AG08395 (cell line): ENCODE measurements at regions not wholly inside any gene's neighbourhood (a gene's known extent, or its start where the extent isn't known, plus 50 kb on each side); places are given as distances from the start of the nearest gene placed in this dataset.

ENCODE experiments used
- DNase-seq: peaks from one replicate; pipeline ENCODE4 v3.0.0; 2012; ENCODE audit warnings: mixed read lengths, low spot score

GRCh38 chr5:23367874-23368273 is 139.5 kb upstream of the PRDM9 start:
- no peak for DNase-seq

- no peak for DNase-seq
Observed at GRCh38 chr5:23353286-23353685, 154.1 kb upstream of the PRDM9 start.

GRCh38 chr5:23352446-23352845 is 155.0 kb upstream of the PRDM9 start:
- no peak for DNase-seq

GRCh38 chr5:23343121-23343520 is 164.3 kb upstream of the PRDM9 start:
- no peak for DNase-seq

GRCh38 chr5:23332650-23333251 is 174.7 kb upstream of the PRDM9 start:
- peak; percentile 1 for DNase-seq

- DNase-seq: no peak
Observed at GRCh38 chr5:23330726-23331125, 176.7 kb upstream of the PRDM9 start.

- DNase-seq: no peak
Observed at GRCh38 chr5:23319901-23320300, 187.5 kb upstream of the PRDM9 start.

GRCh38 chr5:23318960-23319359 is 188.4 kb upstream of the PRDM9 start:
- DNase-seq: no peak

GRCh38 chr5:23318166-23318565 is 189.2 kb upstream of the PRDM9 start:
- DNase-seq: no peak

- no peak for DNase-seq
Observed at GRCh38 chr5:23316060-23316591, 191.3 kb upstream of the PRDM9 start.

GRCh38 chr5:23314827-23315226 is 192.6 kb upstream of the PRDM9 start:
- no peak for DNase-seq

- DNase-seq: no peak
Observed at GRCh38 chr5:23305055-23305454, 202.4 kb upstream of the PRDM9 start.

- no peak for DNase-seq
Observed at GRCh38 chr5:23303836-23304235, 203.6 kb upstream of the PRDM9 start.

- no peak for DNase-seq
Observed at GRCh38 chr5:23303435-23303834, 204.0 kb upstream of the PRDM9 start.

GRCh38 chr5:23302438-23302837 is 205.0 kb upstream of the PRDM9 start:
- no peak for DNase-seq

- no peak for DNase-seq
Observed at GRCh38 chr5:23289162-23289561, 218.2 kb upstream of the PRDM9 start.

- no peak for DNase-seq
Observed at GRCh38 chr5:23284656-23285055, 222.8 kb upstream of the PRDM9 start.

- DNase-seq: no peak
Observed at GRCh38 chr5:23274171-23274570, 233.2 kb upstream of the PRDM9 start.

- DNase-seq: no peak
Observed at GRCh38 chr5:23269981-23270380, 237.4 kb upstream of the PRDM9 start.

GRCh38 chr5:23268136-23268535 is 239.3 kb upstream of the PRDM9 start:
- no peak for DNase-seq

- no peak for DNase-seq
Observed at GRCh38 chr5:23260621-23261020, 246.8 kb upstream of the PRDM9 start.

GRCh38 chr5:23257656-23258055 is 249.8 kb upstream of the PRDM9 start:
- DNase-seq: no peak

GRCh38 chr5:23253621-23254198 is 253.7 kb upstream of the PRDM9 start:
- DNase-seq: no peak

GRCh38 chr5:23242891-23243290 is 264.5 kb upstream of the PRDM9 start:
- DNase-seq: no peak
